Suppressor macrophage treated with lipopolysaccharide for 1 hour (primary cell): ENCODE measurements at regions not wholly inside any gene's neighbourhood (a gene's known extent, or its start where the extent isn't known, plus 50 kb on each side); places are given as distances from the start of the nearest gene placed in this dataset.

Experiments
- DNase-seq, 3 donors: peaks; one replicate each; pipeline ENCODE4 v3.0.0-alpha.2; 2020 to 2022

GRCh38 chr20:22795433-22795832, 211.1 kb upstream of the FOXA2 start:
- no peak for DNase-seq

DNA sequence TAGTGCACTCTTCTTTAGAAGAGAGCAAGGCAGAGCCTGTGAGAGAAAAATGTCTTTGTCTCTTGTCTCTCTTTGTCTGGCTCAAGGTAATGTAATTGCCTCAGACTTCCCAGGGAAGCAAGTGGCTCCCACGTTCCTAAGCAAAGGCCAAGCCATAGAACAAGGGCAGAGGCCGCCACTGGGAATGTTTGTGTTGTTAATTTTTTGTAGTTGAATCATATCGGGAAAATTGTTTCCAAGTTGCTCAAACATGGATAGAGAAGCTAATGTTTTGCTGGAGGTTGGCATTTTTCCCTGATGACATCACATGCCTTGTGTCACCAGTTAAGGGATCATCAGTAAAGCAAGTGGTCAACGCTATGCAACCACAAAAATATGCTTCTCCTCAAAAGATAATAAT, 211.5 kb upstream of the FOXA2 start:
- no peak for DNase-seq

DNA sequence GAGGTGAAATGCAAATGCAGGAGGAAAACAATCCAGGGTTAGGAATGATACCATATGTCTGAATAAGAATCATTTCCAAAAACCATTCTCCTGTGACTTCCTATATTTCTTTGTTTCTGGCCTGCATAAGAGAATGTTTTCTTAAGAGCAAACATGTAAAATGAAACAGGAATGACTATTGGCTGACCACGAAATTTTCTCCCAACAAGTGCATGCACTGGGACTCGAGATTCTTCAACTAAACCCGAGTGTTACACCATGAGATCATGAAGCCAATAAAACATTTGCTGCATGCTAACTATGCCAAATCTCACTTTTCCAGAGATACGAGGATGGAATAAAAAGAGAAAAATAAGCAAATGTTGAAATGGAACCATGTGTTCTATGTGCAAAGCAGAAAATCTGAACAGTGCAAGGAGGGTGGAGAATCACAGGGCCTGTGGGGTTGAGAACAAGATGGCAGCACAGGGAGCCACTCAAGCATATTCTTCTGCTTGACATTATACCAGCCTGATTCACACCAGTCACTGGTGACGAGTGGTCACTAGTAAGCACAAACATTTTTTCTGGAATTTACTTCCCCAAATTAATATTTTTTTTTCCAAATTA, 212.2 kb upstream of the FOXA2 start:
- DNase-seq, result no peak

- DNase-seq, result no peak
Measured at GRCh38 chr20:22797103-22797502, 212.7 kb upstream of the FOXA2 start.

DNA sequence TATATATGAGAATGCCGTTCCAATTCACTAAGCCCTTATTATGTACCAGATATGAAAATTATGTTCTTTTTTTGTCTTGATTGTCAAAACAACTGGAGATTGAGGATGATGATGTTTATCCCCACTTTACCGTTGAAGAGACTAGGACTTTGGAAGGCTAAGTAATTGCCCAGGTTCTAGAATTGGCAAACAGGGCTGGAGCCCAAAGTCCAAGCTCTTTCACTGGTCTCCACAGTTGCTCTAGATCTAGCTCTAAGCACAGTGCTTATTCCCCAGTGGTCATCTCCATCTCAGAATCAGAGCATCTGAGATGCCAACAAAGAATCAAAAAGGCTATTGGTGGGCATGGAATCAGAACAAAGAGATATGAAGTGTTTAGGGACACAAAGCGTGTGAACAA, 215.3 kb upstream of the FOXA2 start:
- DNase-seq, result no peak

DNA sequence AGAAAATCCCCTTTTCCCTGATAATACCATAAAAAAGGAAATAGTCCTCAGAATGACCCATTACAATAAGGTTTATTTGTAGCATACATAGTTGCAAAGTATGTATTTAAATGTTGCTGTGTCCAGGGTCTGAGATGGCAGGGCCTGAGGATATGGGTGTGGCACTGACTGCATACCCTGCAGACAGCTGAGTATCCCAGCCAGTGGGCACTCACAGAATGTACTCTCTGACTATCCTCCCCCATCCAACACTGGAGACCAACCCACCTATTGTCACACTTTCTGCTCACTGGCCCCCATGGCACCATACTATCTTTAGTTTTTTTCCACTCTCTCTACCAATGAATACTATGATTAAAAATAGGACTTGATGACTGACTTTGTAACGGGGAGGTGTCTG, 215.8 kb upstream of the FOXA2 start:
- no peak for DNase-seq

DNA sequence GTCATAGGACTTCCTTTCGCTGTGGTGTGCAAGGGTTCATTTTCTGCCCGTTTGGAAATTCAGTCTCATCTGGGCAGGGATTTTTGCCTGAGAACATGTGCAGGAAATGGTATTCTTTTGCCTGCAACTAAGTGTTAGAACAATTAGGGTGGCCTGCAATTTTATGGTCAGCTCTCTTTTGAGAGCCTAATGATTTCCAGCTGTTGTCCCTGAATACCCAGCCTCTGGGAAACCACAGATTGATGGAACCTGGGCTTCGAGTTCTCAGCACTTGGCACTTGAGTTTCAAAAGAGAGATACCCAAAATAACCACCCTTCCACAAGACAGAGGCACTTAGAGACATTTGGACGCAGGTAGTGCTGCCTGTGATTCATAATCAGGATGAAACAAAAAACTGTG, 217.2 kb upstream of the FOXA2 start:
- DNase-seq, result no peak

DNA sequence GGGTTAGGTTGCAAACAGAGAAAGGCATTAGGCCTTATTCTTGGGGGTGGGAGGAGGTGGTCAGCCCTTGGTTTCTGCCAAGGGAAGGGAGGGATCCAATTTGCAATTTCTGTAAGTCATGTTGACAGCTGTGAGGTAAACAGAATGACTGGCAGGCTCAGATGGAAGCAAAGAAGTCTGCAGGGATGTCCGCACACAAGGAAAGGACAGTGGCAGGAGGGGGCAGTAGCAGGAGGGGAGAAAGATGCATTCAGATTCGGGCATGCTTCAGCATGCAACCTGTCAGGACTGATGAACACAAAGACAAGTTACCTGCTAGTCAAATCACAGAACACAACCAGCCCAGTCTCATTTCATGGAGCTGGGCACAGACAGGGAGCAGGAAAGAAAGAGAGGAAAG, 217.9 kb upstream of the FOXA2 start:
- DNase-seq, result no peak

DNA sequence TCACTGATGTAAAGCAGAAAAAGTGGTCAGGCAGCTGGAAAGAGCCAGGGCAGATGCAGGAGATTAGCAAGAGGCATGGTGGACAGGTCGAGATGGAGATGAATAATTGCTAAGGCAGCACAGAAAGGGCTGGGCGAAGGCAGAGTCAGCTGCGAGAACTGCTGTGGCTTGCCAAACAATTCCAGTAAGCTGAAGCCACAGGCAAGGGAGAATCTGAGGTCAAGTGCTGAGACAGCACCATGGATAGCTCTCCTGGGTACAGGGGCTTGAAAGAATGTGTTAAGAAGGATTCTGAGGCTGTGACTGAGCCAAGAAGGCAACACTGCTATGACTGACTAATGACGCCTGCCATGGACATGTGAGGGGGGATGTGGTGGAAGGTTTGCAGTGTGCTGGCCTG, 220.8 kb upstream of the FOXA2 start:
- DNase-seq, result no peak

DNA sequence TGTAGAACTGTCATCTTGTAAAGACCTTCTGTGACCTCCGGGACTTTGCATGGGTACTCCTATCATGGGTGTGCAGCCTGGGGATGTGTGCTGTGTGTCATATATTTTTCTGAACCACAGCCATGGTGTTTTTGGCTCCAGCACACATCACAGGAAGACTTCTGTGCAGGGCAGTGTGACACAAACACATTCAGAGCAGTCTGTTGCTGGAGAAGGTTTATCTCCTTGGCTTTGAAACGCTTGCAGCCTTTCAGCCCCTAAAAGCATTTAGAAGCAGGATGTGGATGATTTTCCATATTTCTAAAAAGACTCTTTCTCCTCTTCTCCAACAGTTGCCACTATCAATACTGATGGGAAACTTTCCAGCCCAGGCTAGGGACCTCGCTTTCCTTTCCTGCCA, 221.6 kb upstream of the FOXA2 start:
- no peak for DNase-seq

DNA sequence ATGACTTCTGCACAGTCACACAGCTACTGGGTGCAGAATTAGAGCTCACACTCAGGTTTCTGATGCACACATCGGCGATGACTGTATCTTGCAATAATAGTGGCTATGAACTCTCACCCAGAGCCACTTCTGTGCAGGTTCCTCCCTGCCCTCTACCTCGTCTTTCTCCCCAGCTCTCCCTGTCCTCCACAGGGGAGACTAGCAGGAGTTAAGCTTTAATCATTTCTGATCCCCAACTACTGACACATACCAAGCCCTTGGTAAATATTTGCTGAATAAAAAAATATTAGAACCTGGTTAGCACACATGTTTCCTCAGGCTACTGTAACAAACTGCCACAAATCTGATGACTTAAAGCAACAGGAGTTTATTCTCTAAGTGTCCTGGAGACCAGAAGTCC, 222.7 kb upstream of the FOXA2 start:
- DNase-seq, result no peak

DNA sequence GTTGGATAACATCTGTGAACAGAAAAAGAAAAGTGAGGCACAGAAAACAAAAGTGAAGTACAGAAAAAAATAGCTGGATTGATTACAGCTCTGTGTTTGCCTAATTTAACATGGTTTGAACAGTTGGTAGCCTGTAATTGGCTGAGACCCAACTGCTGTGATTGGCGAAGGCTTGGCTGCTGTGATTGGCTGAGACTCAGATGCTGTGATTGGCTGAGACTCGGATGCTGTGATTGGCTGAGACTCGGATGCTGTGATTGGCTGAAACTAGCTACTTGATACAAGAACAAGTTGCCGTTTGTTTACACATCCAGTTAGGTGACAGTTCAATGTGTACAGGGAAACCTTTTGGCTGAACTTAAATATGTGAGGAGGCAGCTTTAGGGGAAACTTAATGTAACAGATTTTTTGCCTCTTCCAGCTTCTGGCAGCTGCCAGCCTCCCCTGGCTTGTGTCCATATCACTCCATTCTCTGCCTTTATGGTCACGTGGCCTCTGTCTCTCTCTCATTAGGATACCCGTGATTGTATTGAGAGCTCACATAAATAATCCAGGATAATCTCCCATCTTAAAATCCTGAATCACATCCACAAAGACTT, 223.4 kb upstream of the FOXA2 start:
- no peak for DNase-seq

DNA sequence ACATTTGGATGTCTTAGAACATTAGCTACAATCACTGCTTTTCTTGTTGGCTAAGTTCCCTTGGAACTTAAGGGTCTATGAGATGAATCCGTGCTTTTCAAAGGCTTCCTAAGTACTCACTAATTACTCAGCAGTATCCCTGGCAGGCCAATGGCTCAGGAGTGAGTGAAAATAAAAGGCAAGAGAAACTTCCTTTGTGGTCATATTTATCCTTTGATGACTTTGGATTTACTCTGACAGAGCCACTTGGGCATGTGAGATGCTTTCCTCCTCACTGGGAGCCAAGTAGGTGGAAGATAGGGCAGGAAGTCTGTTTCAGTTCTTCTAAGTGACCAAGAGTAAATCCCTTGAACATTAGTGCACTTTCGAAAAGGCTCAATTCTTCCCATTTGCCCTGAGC, 224.3 kb upstream of the FOXA2 start:
- DNase-seq, result no peak

DNA sequence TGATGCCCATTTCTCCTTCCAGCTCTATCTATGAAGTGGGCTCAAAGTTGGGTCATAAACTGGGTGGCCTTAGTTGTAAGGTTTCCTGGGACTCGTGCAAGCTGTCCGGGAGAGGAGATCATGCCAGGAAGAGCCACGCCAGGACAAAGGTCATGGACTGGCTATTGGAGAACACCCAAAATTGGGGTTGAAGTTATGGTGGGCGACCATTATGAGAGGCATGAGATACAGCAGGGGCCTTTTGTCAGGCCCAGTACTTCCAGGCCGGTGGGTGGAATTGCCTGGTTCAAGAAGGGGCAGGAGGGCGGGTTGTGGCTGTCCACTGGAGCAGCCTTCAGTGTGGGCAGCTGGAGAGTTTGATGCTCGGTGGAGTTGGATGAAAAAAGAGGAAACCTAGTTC, 225.1 kb upstream of the SSTR4 start:
- no peak for DNase-seq

- no peak for DNase-seq
Measured at GRCh38 chr20:22810626-22811569, 224.2 kb upstream of the SSTR4 start.

DNA sequence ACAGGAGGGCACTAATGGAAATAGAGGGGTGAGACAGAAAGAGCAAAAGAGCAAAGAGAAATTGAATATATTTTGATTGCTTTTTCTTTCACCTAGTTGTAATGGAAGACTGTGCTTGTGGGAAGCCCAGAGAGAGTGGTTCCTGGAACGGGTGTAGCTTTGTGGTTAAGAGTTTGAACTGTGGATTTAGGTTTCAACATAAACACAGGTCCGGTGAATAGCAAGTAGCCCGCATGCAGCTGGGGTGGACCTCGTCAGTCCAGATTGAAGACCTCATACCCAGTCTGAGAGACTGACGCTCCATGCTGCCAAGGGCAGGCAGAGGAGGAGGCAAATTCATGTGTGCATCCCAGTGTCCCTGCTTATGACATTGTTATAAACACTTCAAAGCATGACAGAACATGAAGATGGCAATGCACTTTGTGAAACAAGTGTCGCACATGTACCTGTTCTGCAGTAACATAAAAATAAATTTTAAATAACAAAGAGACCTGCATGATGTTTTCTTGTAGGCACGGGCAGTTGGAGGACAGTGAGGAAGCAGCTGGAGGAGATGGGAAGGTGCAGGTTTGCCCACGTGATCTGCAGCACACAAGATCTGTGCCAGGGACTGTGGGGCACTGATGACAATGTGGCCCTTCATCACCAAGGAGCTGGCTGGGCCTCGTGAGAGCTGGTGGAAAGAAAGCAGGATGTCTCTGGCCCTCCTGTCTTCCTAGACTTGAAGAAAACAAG, 220.5 kb upstream of the SSTR4 start:
- DNase-seq, result no peak

DNA sequence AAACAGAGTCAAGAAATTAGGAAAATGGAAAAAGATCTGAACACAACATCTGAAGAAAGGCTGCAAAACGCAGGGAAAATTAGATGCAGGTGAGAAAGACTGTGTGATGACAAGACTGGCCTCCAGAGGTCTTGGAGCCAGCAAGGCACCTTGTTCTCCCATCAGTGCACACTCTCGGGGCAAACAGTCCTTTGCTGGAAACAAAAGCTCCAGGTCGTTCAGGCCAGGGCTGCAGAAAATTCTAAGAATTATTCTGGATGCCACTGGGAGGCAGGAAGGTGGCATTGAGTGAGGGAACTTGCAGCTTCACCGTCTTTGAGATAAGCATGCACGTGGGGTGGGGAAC, 219.9 kb upstream of the SSTR4 start:
- no peak for DNase-seq

- DNase-seq, result peak in 1 of 3 donors; percentile 4
Measured at GRCh38 chr20:22815603-22816315, 219.4 kb upstream of the SSTR4 start.

- no peak for DNase-seq
Measured at GRCh38 chr20:22818636-22819035, 216.5 kb upstream of the SSTR4 start.

DNA sequence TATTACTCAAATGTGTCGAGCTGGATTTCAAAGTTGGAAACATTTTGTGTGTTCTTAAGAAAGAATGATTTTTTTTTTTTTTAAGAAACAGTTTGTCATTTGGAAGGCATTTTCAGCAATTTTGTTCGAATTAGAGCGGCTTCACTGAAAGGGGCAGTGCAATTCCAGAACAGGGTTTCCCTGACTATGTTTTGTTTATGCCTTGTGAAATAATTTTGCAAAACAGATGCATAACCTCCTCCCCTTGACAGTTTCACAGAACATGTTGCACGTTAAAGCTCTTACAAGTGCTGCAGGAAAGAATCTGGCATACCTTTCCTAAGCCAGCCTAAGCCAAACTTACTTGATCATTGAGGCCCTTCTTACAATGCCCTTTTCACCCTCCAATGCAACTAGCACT, 216.0 kb upstream of the SSTR4 start:
- no peak for DNase-seq

DNA sequence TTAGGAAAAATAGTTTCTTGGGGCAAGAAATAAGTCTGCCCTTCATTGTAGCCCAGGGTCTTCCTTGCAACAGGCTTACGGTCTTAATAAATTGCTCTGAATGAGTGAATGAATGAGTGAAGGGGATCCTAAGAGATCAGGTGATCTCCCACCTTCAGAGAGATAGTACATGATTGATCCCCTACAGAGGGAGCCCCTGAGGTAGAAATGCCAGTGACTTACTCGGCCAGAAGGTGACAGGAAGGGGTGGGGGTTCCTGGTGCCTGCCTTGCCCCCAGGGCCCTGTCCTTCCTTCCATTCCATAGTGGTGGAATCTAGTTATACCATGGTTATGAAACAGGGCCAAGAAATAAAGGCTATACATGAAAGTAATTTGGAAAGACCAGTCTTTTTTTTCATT, 215.3 kb upstream of the SSTR4 start:
- no peak for DNase-seq

GRCh38 chr20:22821081-22821727, 213.9 kb upstream of the SSTR4 start:
- no peak for DNase-seq
